Neutrophil (primary cell): ENCODE measurements at regions not wholly inside any gene's neighbourhood (a gene's known extent, or its start where the extent isn't known, plus 50 kb on each side); places are given as distances from the start of the nearest gene placed in this dataset.
A peak's percentile ranks its signal among the peaks of the same experiment; 100 is the strongest.

Experiments used
- H3K27ac ChIP-seq: fragments of 200-600 bp; sonication (generic); 2 replicates; pipeline ENCODE4 v1.5.1; 2016; ENCODE audit warnings: mild to moderate bottlenecking, moderate library complexity
- H3K27me3 ChIP-seq: fragments of 200-600 bp; sonication (generic); 2 replicates; pipeline ENCODE4 v1.6.0; 2016; ENCODE audit warnings: mild to moderate bottlenecking
- H3K36me3 ChIP-seq: fragments of 200-600 bp; sonication (generic); 2 replicates; pipeline ENCODE4 v1.5.1; 2017
- H3K4me1 ChIP-seq, 2 experiments: fragments of 200-600 bp in 1 of 2; sonication (generic) in 1 of 2; 1 replicate in 1 of 2; 2 replicates in 1 of 2; pipeline versions ENCODE4 v1.5.1 to v1.6.1; 2013 to 2016; ENCODE audit warnings: low read depth in 1 of 2, low read length in 1 of 2, mild to moderate bottlenecking in 1 of 2, moderate library complexity in 1 of 2; ENCODE audit not compliant: control insufficient read depth in 1 of 2, insufficient read depth in 1 of 2
- H3K4me3 ChIP-seq, 2 experiments: fragments of 200-600 bp in 1 of 2; sonication (generic) in 1 of 2; 1 replicate in 1 of 2; 2 replicates in 1 of 2; pipeline ENCODE4 v1.5.1; 2013 to 2016; ENCODE audit warnings: low read depth in 1 of 2, low read length in 1 of 2, mild to moderate bottlenecking in 1 of 2, moderate library complexity in 1 of 2
- H3K9me3 ChIP-seq: fragments of 200-600 bp; sonication (generic); 2 replicates; pipeline ENCODE4 v1.5.1; 2016
- CTCF ChIP-seq: fragments of 200-600 bp; sonication (generic); IDR thresholded peaks from 2 replicates; pipeline ENCODE4 v1.5.1; 2016; ENCODE audit warnings: antibody characterized with exemption

GRCh38 chr1:184854036-184854435, 99.4 kb upstream of the EDEM3 start:
- Histone ChIP-seq H3K4me3 (no peak overlapping the region), H3K4me1 (peaks cover 32 to 33% of the 10 kb centered on the region in 2 experiments), H3K36me3 (peaks cover 9% of the 10 kb centered on the region), H3K27me3 (no peaks in the 10 kb centered on the region), H3K27ac (no peak overlapping the region), H3K9me3 (no peaks in the 10 kb centered on the region)
- no peak for TF ChIP-seq CTCF

DNA sequence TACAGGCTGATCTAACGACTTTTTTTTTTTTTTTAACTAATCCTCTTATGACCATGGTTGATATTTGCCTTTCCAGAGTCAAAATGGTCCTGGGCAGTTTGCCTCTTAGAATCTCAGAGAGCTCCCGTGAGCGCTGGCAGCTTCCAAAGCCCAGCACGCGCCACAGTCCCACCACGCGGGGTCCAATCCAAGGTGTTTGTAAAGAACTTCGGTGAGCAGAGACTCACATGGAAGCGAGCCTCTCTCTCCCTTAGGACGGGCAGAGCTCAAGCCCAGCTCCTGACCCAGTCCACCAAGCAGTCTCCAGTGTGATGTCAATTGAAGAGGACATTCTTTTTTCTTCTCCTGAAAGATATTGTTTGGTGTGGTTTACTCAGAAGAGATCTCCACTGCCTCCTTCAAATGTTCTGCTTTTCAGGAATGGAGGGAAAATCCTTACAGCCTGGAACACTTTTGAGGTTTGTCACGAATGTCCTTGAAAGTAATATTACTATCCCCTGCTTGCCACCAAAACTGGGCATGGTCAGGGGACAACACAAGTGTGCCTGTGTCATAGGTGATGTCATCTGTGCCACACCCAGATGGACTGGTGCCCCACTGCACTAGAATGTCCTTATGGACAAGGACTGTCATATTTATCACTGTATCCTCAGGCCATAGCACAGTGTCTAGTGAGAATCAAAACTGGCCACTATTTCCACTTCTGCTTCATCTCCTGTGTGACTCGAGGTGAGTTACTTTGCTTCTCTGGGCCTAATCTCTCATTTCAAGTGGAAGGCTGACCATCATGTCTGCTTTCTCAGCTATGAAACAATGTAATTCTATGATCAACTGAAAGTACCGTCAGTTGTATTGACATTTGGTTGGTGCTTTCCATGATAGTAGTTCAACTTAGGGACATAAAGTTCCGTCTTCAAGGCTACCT, 97.4 kb upstream of the EDEM3 start:
- H3K36me3 ChIP-seq = peaks cover 9% of the 10 kb centered on the region
- H3K27ac ChIP-seq = no peak overlapping the region
- H3K4me3 ChIP-seq = no peak overlapping the region
- no peaks in the 10 kb centered on the region for H3K27me3 ChIP-seq
- H3K4me1 ChIP-seq = peaks cover 28 to 30% of the 10 kb centered on the region in 2 experiments
- TF ChIP-seq CTCF = no peak
- H3K9me3 ChIP-seq = no peaks in the 10 kb centered on the region

- peak overlapping the region; percentile 38 for H3K27ac ChIP-seq
Measured at GRCh38 chr1:184843732-184844495, 89.3 kb upstream of the EDEM3 start.

GRCh38 chr1:184840596-184840995, 85.9 kb upstream of the EDEM3 start:
- H3K4me1 ChIP-seq = no peaks in the 10 kb centered on the region
- no peak overlapping the region for H3K27ac ChIP-seq
- TF ChIP-seq CTCF = no peak
- H3K27me3 ChIP-seq = no peaks in the 10 kb centered on the region
- H3K9me3 ChIP-seq = no peaks in the 10 kb centered on the region
- peaks cover 13% of the 10 kb centered on the region for H3K36me3 ChIP-seq
- H3K4me3 ChIP-seq = no peak overlapping the region

More at GRCh38 chr1:184843732-184844495, 89.3 kb upstream of the EDEM3 start:
- peaks cover 13% of the 10 kb centered on the region for H3K36me3 ChIP-seq
- H3K9me3 ChIP-seq = no peaks in the 10 kb centered on the region
- TF ChIP-seq CTCF = no peak
- H3K27me3 ChIP-seq = no peaks in the 10 kb centered on the region
- no peak overlapping the region for H3K4me3 ChIP-seq
- no peaks in the 10 kb centered on the region for H3K4me1 ChIP-seq

DNA sequence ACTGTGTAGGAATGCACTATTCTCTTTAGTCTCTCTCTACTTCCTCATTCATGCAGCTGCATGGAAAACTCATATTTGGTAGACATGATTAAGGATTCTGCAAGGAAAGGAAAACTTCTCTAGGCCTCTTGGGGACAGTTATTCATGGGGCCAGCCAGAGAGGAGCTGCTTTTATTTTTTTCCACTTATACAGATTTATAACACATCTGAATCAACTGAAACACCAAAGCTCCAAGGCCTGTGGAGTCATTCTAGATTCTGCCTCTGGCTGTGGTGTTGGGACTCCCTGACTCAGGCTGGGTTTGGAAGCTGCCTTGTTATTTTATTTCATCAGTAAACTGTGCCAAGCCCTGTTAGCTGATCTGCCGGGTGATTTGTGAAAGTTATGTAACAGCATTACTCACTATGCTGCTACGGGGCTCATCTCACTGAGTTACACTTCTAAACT, 83.9 kb upstream of the EDEM3 start:
- TF ChIP-seq CTCF = no peak
- Histone ChIP-seq H3K4me3 (no peak overlapping the region), H3K36me3 (peaks cover 9% of the 10 kb centered on the region), H3K4me1 (no peaks in the 10 kb centered on the region), H3K27me3 (no peaks in the 10 kb centered on the region), H3K27ac (peak overlapping the region; percentile 55), H3K9me3 (no peaks in the 10 kb centered on the region)
